ENCODE measurements at regions not wholly inside any gene's neighbourhood (a gene's known extent, or its start where the extent isn't known, plus 50 kb on each side); places are given as distances from the start of the nearest gene placed in this dataset.

- DNase-seq, result no peak
- WGBS, 2 donors, result 69 to 82% methylated on average over 9 of the region's 9 CpGs
- Histone ChIP-seq H3K9ac (ENCODE audit: insufficient read depth in 1 of 2, low read length in 2 of 2) (no peak overlapping the region), H3K27ac (ENCODE audit: low read depth in 1 of 2, low read length in 1 of 2) (no peak overlapping the region), H3K4me3 (no peak overlapping the region), H3K36me3 (ENCODE audit: control insufficient read depth in 4 of 4, insufficient read depth in 4 of 4, low read length in 4 of 4) (no peaks in the 10 kb centered on the region), H3K9me3 (ENCODE audit: control insufficient read depth in 4 of 4, insufficient read depth in 3 of 4, low read length in 3 of 4) (peaks cover 0 to 9% (median 0%) of the 10 kb centered on the region in 4 donors), H3K4me1 (ENCODE audit: control insufficient read depth in 5 of 5, insufficient read depth in 5 of 5, low read length in 5 of 5) (no peaks in the 10 kb centered on the region), H3K27me3 (ENCODE audit: control insufficient read depth in 3 of 3, insufficient read depth in 3 of 3, low read length in 2 of 3) (peaks cover 0 to 12% (median 0%) of the 10 kb centered on the region in 3 donors)
- no peak for ATAC-seq (ENCODE audit: insufficient read depth, low FRiP score)
- no peak for TF ChIP-seq CTCF (IDR thresholded peaks at IDR 0.05; ENCODE audit: control extremely low read depth, extremely low read depth)
Observed at GRCh38 chr4:1496116-1496642, 89.9 kb upstream of the NKX1-1 start.

- DNase-seq, result no peak
- H3K9ac ChIP-seq (ENCODE audit: insufficient read depth in 1 of 2, low read length in 2 of 2), result no peak overlapping the region
- H3K4me1 ChIP-seq (ENCODE audit: control insufficient read depth in 5 of 5, insufficient read depth in 5 of 5, low read length in 5 of 5), result no peaks in the 10 kb centered on the region
- TF ChIP-seq CTCF (IDR thresholded peaks at IDR 0.05; ENCODE audit: control extremely low read depth, extremely low read depth), result no peak
- H3K9me3 ChIP-seq (ENCODE audit: control insufficient read depth in 4 of 4, insufficient read depth in 3 of 4, low read length in 3 of 4), result peaks cover 0 to 9% (median 0%) of the 10 kb centered on the region in 4 donors
- H3K27me3 ChIP-seq (ENCODE audit: control insufficient read depth in 3 of 3, insufficient read depth in 3 of 3, low read length in 2 of 3), result peaks cover 0 to 12% (median 0%) of the 10 kb centered on the region in 3 donors
- no peak overlapping the region for H3K27ac ChIP-seq (ENCODE audit: low read depth in 1 of 2, low read length in 1 of 2)
- H3K4me3 ChIP-seq, result no peak overlapping the region
- no peak for ATAC-seq (ENCODE audit: insufficient read depth, low FRiP score)
- no peaks in the 10 kb centered on the region for H3K36me3 ChIP-seq (ENCODE audit: control insufficient read depth in 4 of 4, insufficient read depth in 4 of 4, low read length in 4 of 4)
- WGBS, 2 donors, result 71 to 88% methylated on average over 34 of the region's 34 CpGs
Observed at GRCh38 chr4:1495416-1496115, 89.3 kb upstream of the NKX1-1 start.

- ATAC-seq (ENCODE audit: insufficient read depth, low FRiP score) (no peak), DNase-seq (no peak)
- H3K27ac ChIP-seq (ENCODE audit: low read depth in 1 of 2, low read length in 1 of 2), result no peak overlapping the region
- peaks cover 0 to 9% (median 0%) of the 10 kb centered on the region in 4 donors for H3K9me3 ChIP-seq (ENCODE audit: control insufficient read depth in 4 of 4, insufficient read depth in 3 of 4, low read length in 3 of 4)
- 70 to 83% methylated on average over 36 to 37 of the region's 37 CpGs for WGBS, 2 donors
- H3K4me1 ChIP-seq (ENCODE audit: control insufficient read depth in 5 of 5, insufficient read depth in 5 of 5, low read length in 5 of 5), result no peaks in the 10 kb centered on the region
- H3K36me3 ChIP-seq (ENCODE audit: control insufficient read depth in 4 of 4, insufficient read depth in 4 of 4, low read length in 4 of 4), result no peaks in the 10 kb centered on the region
- no peak overlapping the region for H3K4me3 ChIP-seq
- H3K27me3 ChIP-seq (ENCODE audit: control insufficient read depth in 3 of 3, insufficient read depth in 3 of 3, low read length in 2 of 3), result peaks cover 0 to 9% (median 0%) of the 10 kb centered on the region in 3 donors
- no peak overlapping the region for H3K9ac ChIP-seq (ENCODE audit: insufficient read depth in 1 of 2, low read length in 2 of 2)
- no peak for TF ChIP-seq CTCF (IDR thresholded peaks at IDR 0.05; ENCODE audit: control extremely low read depth, extremely low read depth)
Observed at GRCh38 chr4:1494416-1495315, 88.4 kb upstream of the NKX1-1 start.
